ENCODE measurements at regions not wholly inside any gene's neighbourhood (a gene's known extent, or its start where the extent isn't known, plus 50 kb on each side); places are given as distances from the start of the nearest gene placed in this dataset.

- TF ChIP-seq, protein P1, sequence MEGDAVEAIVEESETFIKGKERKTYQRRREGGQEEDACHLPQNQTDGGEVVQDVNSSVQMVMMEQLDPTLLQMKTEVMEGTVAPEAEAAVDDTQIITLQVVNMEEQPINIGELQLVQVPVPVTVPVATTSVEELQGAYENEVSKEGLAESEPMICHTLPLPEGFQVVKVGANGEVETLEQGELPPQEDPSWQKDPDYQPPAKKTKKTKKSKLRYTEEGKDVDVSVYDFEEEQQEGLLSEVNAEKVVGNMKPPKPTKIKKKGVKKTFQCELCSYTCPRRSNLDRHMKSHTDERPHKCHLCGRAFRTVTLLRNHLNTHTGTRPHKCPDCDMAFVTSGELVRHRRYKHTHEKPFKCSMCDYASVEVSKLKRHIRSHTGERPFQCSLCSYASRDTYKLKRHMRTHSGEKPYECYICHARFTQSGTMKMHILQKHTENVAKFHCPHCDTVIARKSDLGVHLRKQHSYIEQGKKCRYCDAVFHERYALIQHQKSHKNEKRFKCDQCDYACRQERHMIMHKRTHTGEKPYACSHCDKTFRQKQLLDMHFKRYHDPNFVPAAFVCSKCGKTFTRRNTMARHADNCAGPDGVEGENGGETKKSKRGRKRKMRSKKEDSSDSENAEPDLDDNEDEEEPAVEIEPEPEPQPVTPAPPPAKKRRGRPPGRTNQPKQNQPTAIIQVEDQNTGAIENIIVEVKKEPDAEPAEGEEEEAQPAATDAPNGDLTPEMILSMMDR (IDR thresholded peaks at IDR 0.05; ENCODE audit: low read depth, low read length), result no peak
- no peak for TF ChIP-seq EZH2phosphoT487 (IDR thresholded peaks at IDR 0.05; ENCODE audit: low read depth)
Measured at GRCh38 chr15:97023488-97023844, 693.0 kb downstream of the NR2F2 start.

Measured in OCI-LY3 (cell line).